ENCODE measurements at regions not wholly inside any gene's neighbourhood (a gene's known extent, or its start where the extent isn't known, plus 50 kb on each side); places are given as distances from the start of the nearest gene placed in this dataset.

GRCh38 chr16:25317732-25318316, 60.2 kb upstream of the ZKSCAN2 start:
- TF ChIP-seq CTCF (IDR thresholded peaks at IDR 0.05; ENCODE audit: partially characterized antibody, unreplicated experiment): no peak
- DNase-seq: no peak
- Mint-ChIP-seq H3K4me3 (ENCODE audit: unreplicated experiment) (no peak overlapping the region), H3K9me3 (ENCODE audit: unreplicated experiment) (peaks cover 5% of the 10 kb centered on the region), H3K36me3 (ENCODE audit: unreplicated experiment) (peaks cover 16% of the 10 kb centered on the region), H3K4me1 (ENCODE audit: low read depth, unreplicated experiment) (no peaks in the 10 kb centered on the region), H3K27ac (ENCODE audit: unreplicated experiment) (no peak overlapping the region), H3K27me3 (ENCODE audit: unreplicated experiment) (peaks cover 1% of the 10 kb centered on the region)

GRCh38 chr16:25311950-25312349, 54.3 kb upstream of the ZKSCAN2 start:
- Mint-ChIP-seq H3K27me3 (ENCODE audit: unreplicated experiment) (peaks cover 1% of the 10 kb centered on the region), H3K4me1 (ENCODE audit: low read depth, unreplicated experiment) (no peaks in the 10 kb centered on the region), H3K9me3 (ENCODE audit: unreplicated experiment) (peaks cover 10% of the 10 kb centered on the region)

GRCh38 chr16:25311039-25311438, 53.4 kb upstream of the ZKSCAN2 start:
- Mint-ChIP-seq H3K9me3 (ENCODE audit: unreplicated experiment) (peaks cover 10% of the 10 kb centered on the region), H3K4me1 (ENCODE audit: low read depth, unreplicated experiment) (no peaks in the 10 kb centered on the region), H3K36me3 (ENCODE audit: unreplicated experiment) (peaks cover 25% of the 10 kb centered on the region), H3K27ac (ENCODE audit: unreplicated experiment) (no peak overlapping the region), H3K4me3 (ENCODE audit: unreplicated experiment) (no peak overlapping the region), H3K27me3 (ENCODE audit: unreplicated experiment) (no peaks in the 10 kb centered on the region)
- no peak for DNase-seq
- no peak for TF ChIP-seq CTCF (IDR thresholded peaks at IDR 0.05; ENCODE audit: partially characterized antibody, unreplicated experiment)

More at GRCh38 chr16:25311950-25312349, 54.3 kb upstream of the ZKSCAN2 start:
- H3K4me3 Mint-ChIP-seq (ENCODE audit: unreplicated experiment): no peak overlapping the region
- DNase-seq: no peak
- peaks cover 26% of the 10 kb centered on the region for H3K36me3 Mint-ChIP-seq (ENCODE audit: unreplicated experiment)
- TF ChIP-seq CTCF (IDR thresholded peaks at IDR 0.05; ENCODE audit: partially characterized antibody, unreplicated experiment): no peak
- H3K27ac Mint-ChIP-seq (ENCODE audit: unreplicated experiment): no peak overlapping the region

All from glutamatergic neuron (in vitro differentiated cells).